Small intestine (tissue), 7 donors: ENCODE measurements at regions not wholly inside any gene's neighbourhood (a gene's known extent, or its start where the extent isn't known, plus 50 kb on each side); places are given as distances from the start of the nearest gene placed in this dataset.

Experiments used
- DNase-seq, 2 donors: peaks; one replicate each; pipeline versions ENCODE4 v3.0.0 to v3.0.0-alpha.2; 2013
- FAIRE-seq: peaks from 2 replicates; lab custom pipeline; 2012; peaks lifted over from hg19 to GRCh38; lab: Jason Lieb, UNC
- H3K27ac ChIP-seq, 3 donors: one replicate each; pipeline ENCODE4 v1.5.1; 2013; ENCODE audit warnings: low read length in 2 of 3, mild to moderate bottlenecking in 2 of 3, control low read depth in 1 of 3, inconsistent platforms in 1 of 3, low read depth in 1 of 3, moderate library complexity in 1 of 3
- H3K27me3 ChIP-seq, 3 donors: one replicate each; pipeline ENCODE4 v1.6.1; 2013; ENCODE audit warnings: low read length in 3 of 3, inconsistent platforms in 1 of 3; ENCODE audit not compliant: control insufficient read depth in 3 of 3, insufficient read depth in 3 of 3
- H3K36me3 ChIP-seq, 3 donors: one replicate each; pipeline ENCODE4 v1.6.1; 2013; ENCODE audit warnings: low read length in 3 of 3, inconsistent platforms in 1 of 3, low read depth in 1 of 3, mild to moderate bottlenecking in 1 of 3, moderate library complexity in 1 of 3; ENCODE audit not compliant: control insufficient read depth in 3 of 3, insufficient read depth in 2 of 3
- H3K4me1 ChIP-seq, 3 donors: one replicate each; pipeline ENCODE4 v1.6.1; 2013; ENCODE audit warnings: low read length in 2 of 3, inconsistent platforms in 1 of 3, low read depth in 1 of 3, mild to moderate bottlenecking in 1 of 3, moderate library complexity in 1 of 3; ENCODE audit not compliant: control insufficient read depth in 3 of 3, insufficient read depth in 2 of 3
- H3K4me3 ChIP-seq, 3 donors: one replicate each; pipeline ENCODE4 v1.5.1; 2013; ENCODE audit warnings: low read length in 3 of 3, control low read depth in 1 of 3, inconsistent platforms in 1 of 3, low read depth in 1 of 3, mild to moderate bottlenecking in 1 of 3, moderate library complexity in 1 of 3
- H3K9me3 ChIP-seq, 2 donors: one replicate each; pipeline ENCODE4 v1.6.1; 2013; ENCODE audit warnings: low read depth in 1 of 2, low read length in 1 of 2; ENCODE audit not compliant: control insufficient read depth in 2 of 2, insufficient read depth in 1 of 2
- WGBS, 3 donors: extraction: QIAGEN DNeasy Blood & Tissue Kit; methylation state at CpG; one replicate each; pipeline ENCODE4 v1.1.7; 2013; 5-methylcytosine and 5-hydroxymethylcytosine counted together
- donor health status: healthy with polysubstance abuse.
- donor health status: control.
- donor health status: control.
- donor health status: Bipolar disorder and iron deficiency.
- donor health status: healthy.

- peaks cover 0 to 2% of the 10 kb centered on the region in 2 donors for H3K9me3 ChIP-seq
- no peak for FAIRE-seq
- no peaks in the 10 kb centered on the region for H3K27me3 ChIP-seq
- DNase-seq: no peak
- no peak overlapping the region for H3K27ac ChIP-seq
- H3K4me3 ChIP-seq: no peak overlapping the region
- WGBS, 3 donors: 58 to 74% (median 63%) methylated on average over 1 of the region's 1 CpG
- H3K36me3 ChIP-seq: no peaks in the 10 kb centered on the region
- no peaks in the 10 kb centered on the region for H3K4me1 ChIP-seq
These were observed 570.9 kb upstream of the ZFP42 start for GRCh38 chr4:187424636-187425035.

GRCh38 chr4:187426511-187426910 lies 569.1 kb upstream of the ZFP42 start:
- Histone ChIP-seq H3K4me1 (no peaks in the 10 kb centered on the region), H3K9me3 (no peaks in the 10 kb centered on the region), H3K36me3 (no peaks in the 10 kb centered on the region), H3K27me3 (no peaks in the 10 kb centered on the region), H3K27ac (no peak overlapping the region), H3K4me3 (no peak overlapping the region)
- FAIRE-seq (no peak), DNase-seq (no peak)
- WGBS, 3 donors: 89 to 93% (median 93%) methylated on average over 2 of the region's 2 CpGs

DNA sequence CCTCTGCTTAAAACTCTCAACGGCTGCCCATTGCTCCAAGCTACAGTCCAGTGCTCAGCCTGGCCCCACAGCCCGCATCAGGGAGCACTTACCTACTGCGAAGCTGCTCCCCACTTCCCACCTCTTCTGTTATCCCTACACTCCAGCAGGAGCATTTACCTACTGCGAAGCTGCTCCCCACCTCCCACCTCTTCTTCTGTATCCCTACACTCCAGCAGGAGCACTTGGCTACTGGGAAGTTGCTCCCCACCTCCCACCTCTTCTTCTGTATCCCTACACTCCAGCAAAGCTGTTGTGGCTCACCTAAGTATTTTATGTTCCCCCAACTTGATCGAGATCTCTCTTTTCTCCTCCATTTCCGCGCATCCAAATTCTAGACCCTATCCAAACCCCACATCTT lies 563.3 kb upstream of the ZFP42 start:
- no peaks in the 10 kb centered on the region for H3K27me3 ChIP-seq
- H3K36me3 ChIP-seq: no peaks in the 10 kb centered on the region
- FAIRE-seq (no peak), DNase-seq (no peak)
- peaks cover 0 to 1% of the 10 kb centered on the region in 2 donors for H3K9me3 ChIP-seq
- H3K27ac ChIP-seq: no peak overlapping the region
- 81 to 86% (median 83%) methylated on average over 7 of the region's 7 CpGs for WGBS, 3 donors
- H3K4me3 ChIP-seq: no peak overlapping the region
- no peaks in the 10 kb centered on the region for H3K4me1 ChIP-seq

DNA sequence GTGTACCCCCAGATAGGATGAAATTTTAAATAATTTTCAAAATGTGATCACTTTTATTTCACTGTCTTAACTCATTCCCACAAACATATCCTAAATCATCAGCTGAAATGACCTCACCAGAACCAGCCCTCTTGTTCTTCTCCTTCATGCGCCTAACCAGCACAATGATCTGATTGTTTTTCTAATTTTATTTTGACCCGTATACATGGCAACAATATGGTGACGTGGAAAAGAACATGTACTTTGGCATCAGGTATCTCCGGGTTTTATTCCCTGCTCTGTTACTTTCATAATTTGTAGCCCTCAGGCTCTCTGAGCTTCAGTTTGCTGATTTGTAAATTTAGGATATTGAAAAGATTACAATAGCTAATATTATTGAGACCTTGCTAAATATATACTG lies 562.4 kb upstream of the ZFP42 start:
- WGBS, 3 donors: 26 to 83% (median 54%) methylated on average over 4 of the region's 4 CpGs
- no peak overlapping the region for H3K27ac ChIP-seq
- FAIRE-seq (no peak), DNase-seq (no peak)
- no peak overlapping the region for H3K4me3 ChIP-seq
- peaks cover 0 to 10% of the 10 kb centered on the region in 2 donors for H3K9me3 ChIP-seq
- H3K36me3 ChIP-seq: no peaks in the 10 kb centered on the region
- no peaks in the 10 kb centered on the region for H3K4me1 ChIP-seq
- H3K27me3 ChIP-seq: no peaks in the 10 kb centered on the region

DNA sequence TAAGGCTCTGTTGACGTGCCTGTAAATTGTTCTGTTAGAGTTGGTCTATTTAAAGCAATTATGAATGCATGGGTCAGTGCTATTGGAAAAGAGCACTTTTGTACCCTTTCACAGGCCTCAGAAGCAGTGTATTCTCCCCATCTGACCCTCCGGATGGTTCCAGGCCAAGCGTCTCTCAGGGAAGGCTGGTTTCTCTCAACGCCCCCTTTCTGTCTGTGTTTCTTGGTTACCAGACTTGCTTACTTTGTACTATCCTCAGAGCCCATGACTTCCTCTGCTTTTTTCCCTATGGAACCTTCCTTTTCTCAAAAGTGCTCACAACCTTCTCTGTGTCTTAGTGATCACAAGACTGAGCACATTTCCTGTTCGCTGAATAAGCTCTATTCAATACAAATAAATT lies 559.3 kb upstream of the ZFP42 start:
- no peak overlapping the region for H3K27ac ChIP-seq
- peaks cover 0 to 11% of the 10 kb centered on the region in 2 donors for H3K9me3 ChIP-seq
- no peaks in the 10 kb centered on the region for H3K27me3 ChIP-seq
- 75 to 88% (median 81%) methylated on average over 5 of the region's 5 CpGs for WGBS, 3 donors
- no peaks in the 10 kb centered on the region for H3K4me1 ChIP-seq
- FAIRE-seq: no peak
- no peaks in the 10 kb centered on the region for H3K36me3 ChIP-seq
- no peak for DNase-seq
- H3K4me3 ChIP-seq: no peak overlapping the region

DNA sequence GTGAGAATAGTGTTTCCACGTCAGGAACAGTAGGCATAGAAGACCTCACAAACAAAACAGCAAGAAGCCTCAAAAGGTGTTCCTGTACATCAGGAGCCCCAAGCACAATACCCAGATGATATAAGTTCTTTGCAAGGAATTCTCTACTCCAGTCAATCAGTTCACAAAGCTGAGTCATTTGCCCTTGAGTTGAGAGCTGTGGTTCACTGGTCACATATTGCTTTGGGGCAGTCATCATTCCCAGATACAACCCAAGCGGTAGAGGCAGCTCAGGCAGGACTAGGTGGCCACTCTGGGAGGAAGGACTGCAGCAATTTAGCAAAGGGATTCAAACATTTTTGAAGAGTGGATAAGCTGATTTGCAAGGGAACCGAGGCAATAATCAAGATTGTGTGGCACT lies 551.5 kb upstream of the ZFP42 start:
- no peak for FAIRE-seq
- H3K4me3 ChIP-seq: no peak overlapping the region
- 68 to 82% (median 71%) methylated on average over 3 of the region's 3 CpGs for WGBS, 3 donors

DNA sequence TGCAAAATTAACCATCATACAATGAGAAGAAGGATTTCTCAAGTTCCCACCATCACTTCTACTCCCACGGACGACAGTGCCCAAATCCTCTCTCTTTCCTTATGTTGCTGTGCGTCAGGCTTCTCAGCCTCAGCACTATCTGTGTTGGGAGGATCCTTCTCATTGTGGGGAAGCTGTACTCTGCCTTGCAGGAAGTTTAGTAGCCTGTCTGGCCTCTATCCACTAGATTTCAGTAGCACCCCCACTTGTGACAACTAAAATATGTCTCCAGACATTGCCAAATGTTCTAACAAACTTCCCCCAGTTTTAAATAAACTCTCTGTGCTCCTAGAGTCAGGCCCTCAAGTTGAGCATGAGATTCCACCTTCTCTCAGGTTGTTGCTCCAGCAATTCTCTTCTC lies 545.9 kb upstream of the ZFP42 start:
- H3K27me3 ChIP-seq: no peaks in the 10 kb centered on the region
- no peaks in the 10 kb centered on the region for H3K9me3 ChIP-seq
- H3K4me1 ChIP-seq: no peaks in the 10 kb centered on the region
- no peaks in the 10 kb centered on the region for H3K36me3 ChIP-seq
- no peak for FAIRE-seq
- no peak for DNase-seq
- H3K4me3 ChIP-seq: no peak overlapping the region
- no peak overlapping the region for H3K27ac ChIP-seq
- WGBS, 3 donors: 78 to 86% (median 84%) methylated on average over 3 of the region's 3 CpGs

More for the DNA sequence above, 551.5 kb upstream of the ZFP42 start:
- Histone ChIP-seq H3K36me3 (no peaks in the 10 kb centered on the region), H3K27ac (no peak overlapping the region), H3K4me1 (no peaks in the 10 kb centered on the region), H3K9me3 (no peaks in the 10 kb centered on the region), H3K27me3 (no peaks in the 10 kb centered on the region)
- DNase-seq: no peak

GRCh38 chr4:187451776-187452175 lies 543.8 kb upstream of the ZFP42 start:
- no peak overlapping the region for H3K27ac ChIP-seq
- no peak for FAIRE-seq
- no peak overlapping the region for H3K4me3 ChIP-seq
- no peaks in the 10 kb centered on the region for H3K9me3 ChIP-seq
- no peaks in the 10 kb centered on the region for H3K36me3 ChIP-seq
- WGBS, 3 donors: 74 to 87% (median 80%) methylated on average over 8 of the region's 8 CpGs
- H3K27me3 ChIP-seq: no peaks in the 10 kb centered on the region
- no peak for DNase-seq
- no peaks in the 10 kb centered on the region for H3K4me1 ChIP-seq

DNA sequence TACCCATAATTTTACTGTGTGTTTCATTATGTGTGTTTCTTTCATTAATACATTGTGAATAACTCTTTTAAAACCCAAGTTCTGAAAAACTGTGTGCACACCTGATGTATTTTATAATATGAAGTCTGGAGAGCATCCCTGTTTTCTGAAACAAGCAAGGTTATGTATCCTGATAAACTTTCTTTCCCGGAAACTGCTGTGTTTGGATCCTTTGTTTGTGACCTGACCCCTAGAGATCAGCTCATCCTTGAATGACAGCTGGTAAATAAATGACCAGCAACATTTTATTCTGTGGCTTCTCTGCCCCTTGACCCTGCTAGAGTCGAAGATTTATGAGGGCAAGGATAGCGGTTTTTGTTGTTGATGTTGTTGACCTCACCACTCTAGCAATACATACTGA lies 535.6 kb upstream of the ZFP42 start:
- no peaks in the 10 kb centered on the region for H3K4me1 ChIP-seq
- FAIRE-seq (no peak), DNase-seq (no peak)
- H3K36me3 ChIP-seq: no peaks in the 10 kb centered on the region
- H3K4me3 ChIP-seq: no peak overlapping the region
- WGBS, 3 donors: 40 to 52% (median 50%) methylated on average over 3 of the region's 3 CpGs
- no peak overlapping the region for H3K27ac ChIP-seq
- no peaks in the 10 kb centered on the region for H3K9me3 ChIP-seq
- H3K27me3 ChIP-seq: no peaks in the 10 kb centered on the region
